ENCODE measurements at regions not wholly inside any gene's neighbourhood (a gene's known extent, or its start where the extent isn't known, plus 50 kb on each side); places are given as distances from the start of the nearest gene placed in this dataset.

DNA sequence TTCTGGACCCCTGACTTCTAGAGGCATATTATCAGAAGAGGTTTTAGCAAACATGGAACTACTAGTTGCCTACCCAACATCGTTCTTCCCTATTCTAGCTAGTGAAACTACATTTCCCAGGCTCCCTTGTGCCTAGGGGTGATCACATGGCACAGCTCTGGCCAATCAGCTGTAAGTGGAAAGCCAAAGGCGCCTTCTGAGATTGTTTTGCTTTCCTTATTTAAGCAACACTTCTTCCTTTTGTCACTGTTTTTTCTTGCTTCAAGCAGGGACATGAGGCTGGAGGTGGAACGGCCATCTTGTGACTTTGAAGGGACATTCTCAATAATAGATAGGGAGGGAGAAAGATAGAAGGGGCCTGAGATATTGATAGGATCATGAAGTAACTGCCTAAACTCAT, 136.7 kb downstream of the ZNF664 start:
- Histone ChIP-seq H3K36me3 (replicated peaks; ENCODE audit: control insufficient read depth, insufficient read depth, low read length) (no peaks in the 10 kb centered on the region), H3K27me3 (ENCODE audit: control insufficient read depth, insufficient read depth, low read length) (no peaks in the 10 kb centered on the region), H3K4me3 (ENCODE audit: insufficient read depth, low read depth, low read length) (no peak overlapping the region)
- DNase-seq, result peak; percentile 88

DNA sequence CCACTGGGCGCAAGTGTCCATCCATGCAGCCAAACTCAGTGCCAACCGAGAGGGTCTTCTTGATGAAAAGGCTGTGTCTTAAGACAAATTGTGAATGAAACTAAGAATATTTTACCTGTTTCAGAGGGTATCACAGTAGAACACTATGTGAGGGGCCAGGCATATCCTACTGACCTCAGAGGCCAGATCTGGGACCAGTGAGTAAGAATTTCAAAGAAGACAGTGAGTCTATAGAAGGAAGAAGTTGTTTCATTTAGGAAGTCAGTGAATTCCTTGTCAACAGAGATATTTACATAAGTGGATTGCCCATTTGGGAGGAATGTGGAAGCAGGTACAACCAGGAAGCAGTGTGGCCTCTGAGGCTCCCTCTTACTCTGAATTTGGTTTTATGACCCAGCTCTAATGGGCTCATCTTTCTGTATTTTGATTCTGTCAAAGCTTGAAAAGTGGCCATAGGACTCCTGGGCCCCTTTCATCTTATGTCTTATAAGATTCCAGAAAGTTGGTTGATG, 137.4 kb downstream of the ZNF664 start:
- H3K4me3 ChIP-seq (ENCODE audit: insufficient read depth, low read depth, low read length), result no peak overlapping the region
- H3K27me3 ChIP-seq (ENCODE audit: control insufficient read depth, insufficient read depth, low read length), result no peaks in the 10 kb centered on the region
- DNase-seq, result no peak
- no peaks in the 10 kb centered on the region for H3K36me3 ChIP-seq (replicated peaks; ENCODE audit: control insufficient read depth, insufficient read depth, low read length)

DNA sequence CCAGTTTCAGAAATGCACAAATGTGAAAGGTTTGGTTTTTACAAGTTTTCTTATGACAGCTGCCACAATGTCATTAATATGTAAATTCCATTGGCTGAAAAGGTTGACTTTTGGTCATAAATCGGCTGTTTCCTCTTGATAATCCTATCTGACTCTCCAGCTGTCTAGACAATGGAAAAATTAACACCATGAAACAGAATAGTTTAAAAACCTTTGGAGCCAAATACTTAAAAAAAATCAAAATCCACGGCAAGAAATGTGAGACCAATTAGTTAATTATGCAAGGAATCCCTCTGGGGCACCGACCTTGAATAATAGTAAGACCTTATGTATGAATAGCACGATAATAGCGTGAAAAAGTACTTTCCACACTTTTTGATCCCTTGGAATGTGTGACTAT, 138.0 kb downstream of the ZNF664 start:
- H3K27me3 ChIP-seq (ENCODE audit: control insufficient read depth, insufficient read depth, low read length), result no peaks in the 10 kb centered on the region
- no peak overlapping the region for H3K4me3 ChIP-seq (ENCODE audit: insufficient read depth, low read depth, low read length)
- no peak for DNase-seq
- no peaks in the 10 kb centered on the region for H3K36me3 ChIP-seq (replicated peaks; ENCODE audit: control insufficient read depth, insufficient read depth, low read length)

DNA sequence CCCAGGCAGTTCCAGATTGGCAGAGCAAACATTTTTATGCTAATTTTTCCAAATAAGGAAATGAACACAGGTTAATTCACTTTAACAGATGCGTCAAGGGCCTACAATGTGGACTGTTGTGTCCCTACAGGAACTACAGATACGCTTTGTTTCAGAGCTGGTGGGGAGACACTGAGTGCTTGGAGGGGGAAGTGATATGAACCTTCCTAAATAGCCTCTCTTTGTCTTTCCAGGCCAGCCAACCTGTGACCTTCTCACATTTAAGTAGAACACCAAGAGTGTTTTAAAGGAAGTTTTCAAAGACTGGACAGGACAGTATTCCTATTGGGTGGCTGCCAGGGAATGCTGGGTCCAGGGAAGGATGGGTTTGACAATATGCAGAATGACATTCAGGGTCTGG, 141.3 kb downstream of the ZNF664 start:
- no peaks in the 10 kb centered on the region for H3K27me3 ChIP-seq (ENCODE audit: control insufficient read depth, insufficient read depth, low read length)
- H3K36me3 ChIP-seq (replicated peaks; ENCODE audit: control insufficient read depth, insufficient read depth, low read length), result no peaks in the 10 kb centered on the region
- DNase-seq, result no peak
- H3K4me3 ChIP-seq (ENCODE audit: insufficient read depth, low read depth, low read length), result no peak overlapping the region

DNA sequence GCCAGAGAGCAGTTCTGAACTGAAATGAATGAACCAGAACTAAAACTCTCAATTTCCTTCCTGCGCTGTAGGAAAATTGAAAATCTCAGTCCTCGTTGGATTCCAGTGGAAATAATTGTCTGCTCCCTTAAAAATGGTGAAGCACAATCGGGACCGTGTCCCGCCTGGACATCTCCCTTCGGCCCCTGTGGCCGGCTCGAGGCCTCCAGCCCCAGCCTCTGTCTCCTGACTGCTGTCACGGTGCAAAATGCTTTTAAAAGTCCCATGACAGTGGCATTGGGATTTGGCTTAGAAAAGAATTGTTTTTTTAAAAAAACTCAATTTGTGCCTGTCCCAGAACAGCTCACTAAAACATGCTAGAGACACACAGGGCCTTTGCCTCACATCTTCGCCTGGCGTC, 142.5 kb downstream of the ZNF664 start:
- Histone ChIP-seq H3K4me3 (ENCODE audit: insufficient read depth, low read depth, low read length) (no peak overlapping the region), H3K36me3 (replicated peaks; ENCODE audit: control insufficient read depth, insufficient read depth, low read length) (no peaks in the 10 kb centered on the region), H3K27me3 (ENCODE audit: control insufficient read depth, insufficient read depth, low read length) (no peaks in the 10 kb centered on the region)
- no peak for DNase-seq

DNA sequence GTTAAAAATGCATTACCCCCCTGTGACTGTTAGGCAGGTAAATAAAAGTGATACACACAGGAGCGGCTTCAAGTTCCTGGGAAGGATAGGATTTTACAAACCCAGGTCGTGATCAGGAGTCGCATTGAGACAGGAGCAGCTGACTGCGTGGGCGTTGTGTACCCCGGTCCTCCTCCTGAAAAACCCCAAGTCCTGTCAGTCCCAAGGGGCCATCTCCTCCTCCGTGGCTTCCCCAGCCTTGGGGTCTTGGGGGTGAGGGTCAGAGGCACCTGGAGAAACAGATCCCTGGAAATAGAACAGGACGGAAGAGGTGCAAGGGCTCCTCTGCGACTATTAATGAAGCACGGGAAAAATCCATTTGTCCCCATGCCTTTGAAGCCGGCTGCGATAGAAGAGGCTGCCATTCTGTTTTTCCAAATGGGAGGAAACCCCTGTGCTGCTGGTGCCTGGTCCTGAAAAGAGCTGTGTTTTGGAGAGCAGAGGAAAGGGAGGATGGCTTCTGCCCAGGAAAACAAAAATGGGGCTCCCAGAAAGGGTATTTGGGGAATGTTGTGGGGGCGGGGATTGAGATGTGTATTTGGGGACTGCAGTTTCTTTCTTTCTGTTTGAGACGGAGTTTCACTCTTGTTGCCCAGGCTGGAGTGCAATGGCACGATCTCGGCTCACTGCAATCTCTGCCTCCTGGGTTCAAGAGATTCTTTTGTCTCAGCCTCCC, 143.1 kb downstream of the ZNF664 start:
- no peaks in the 10 kb centered on the region for H3K36me3 ChIP-seq (replicated peaks; ENCODE audit: control insufficient read depth, insufficient read depth, low read length)

DNA sequence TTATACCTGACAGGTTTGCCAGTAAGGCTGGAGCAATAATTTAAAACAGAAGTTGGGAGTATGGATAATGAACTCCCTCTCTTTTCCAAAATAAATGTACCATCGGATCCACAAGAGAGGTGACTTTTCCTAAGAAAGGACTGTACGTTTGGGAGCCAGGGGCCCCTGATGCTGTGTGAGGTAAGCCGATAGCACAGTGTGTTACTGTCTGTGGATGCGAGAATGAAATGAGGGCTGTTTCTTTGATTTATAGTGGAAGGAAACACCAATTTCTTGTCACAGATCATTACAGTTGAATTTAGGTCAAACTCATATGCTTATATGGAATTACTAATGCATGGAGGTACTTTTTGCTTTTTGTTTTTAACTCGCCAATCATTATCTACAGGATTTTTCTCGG, 147.7 kb downstream of the ZNF664 start:
- Histone ChIP-seq H3K36me3 (replicated peaks; ENCODE audit: control insufficient read depth, insufficient read depth, low read length) (no peaks in the 10 kb centered on the region), H3K4me3 (ENCODE audit: insufficient read depth, low read depth, low read length) (no peak overlapping the region), H3K27me3 (ENCODE audit: control insufficient read depth, insufficient read depth, low read length) (no peaks in the 10 kb centered on the region)
- DNase-seq, result no peak

More for the DNA sequence above, 143.1 kb downstream of the ZNF664 start:
- no peaks in the 10 kb centered on the region for H3K27me3 ChIP-seq (ENCODE audit: control insufficient read depth, insufficient read depth, low read length)
- H3K4me3 ChIP-seq (ENCODE audit: insufficient read depth, low read depth, low read length), result no peak overlapping the region
- peak; percentile 61 for DNase-seq

DNA sequence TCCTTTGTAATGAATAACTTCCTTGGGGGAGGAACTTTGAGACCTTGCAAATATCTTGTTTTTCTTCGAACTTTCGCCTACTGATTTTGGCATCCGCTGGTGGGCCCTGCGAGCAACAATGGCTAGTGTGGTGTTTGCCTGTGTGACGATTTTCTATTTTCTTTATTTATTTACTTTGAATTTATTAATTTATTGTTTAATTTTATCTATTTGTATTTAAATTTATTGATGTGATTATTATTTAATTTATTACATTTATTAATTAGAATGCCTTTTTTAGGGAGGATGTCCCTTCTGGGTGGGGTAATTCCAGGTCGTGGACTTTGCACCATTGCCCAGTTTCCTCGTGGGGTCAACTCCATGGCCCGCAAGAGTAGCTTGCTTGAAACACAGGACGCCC, 149.7 kb downstream of the ZNF664 start:
- DNase-seq, result no peak
- no peaks in the 10 kb centered on the region for H3K27me3 ChIP-seq (ENCODE audit: control insufficient read depth, insufficient read depth, low read length)
- H3K36me3 ChIP-seq (replicated peaks; ENCODE audit: control insufficient read depth, insufficient read depth, low read length), result no peaks in the 10 kb centered on the region

DNA sequence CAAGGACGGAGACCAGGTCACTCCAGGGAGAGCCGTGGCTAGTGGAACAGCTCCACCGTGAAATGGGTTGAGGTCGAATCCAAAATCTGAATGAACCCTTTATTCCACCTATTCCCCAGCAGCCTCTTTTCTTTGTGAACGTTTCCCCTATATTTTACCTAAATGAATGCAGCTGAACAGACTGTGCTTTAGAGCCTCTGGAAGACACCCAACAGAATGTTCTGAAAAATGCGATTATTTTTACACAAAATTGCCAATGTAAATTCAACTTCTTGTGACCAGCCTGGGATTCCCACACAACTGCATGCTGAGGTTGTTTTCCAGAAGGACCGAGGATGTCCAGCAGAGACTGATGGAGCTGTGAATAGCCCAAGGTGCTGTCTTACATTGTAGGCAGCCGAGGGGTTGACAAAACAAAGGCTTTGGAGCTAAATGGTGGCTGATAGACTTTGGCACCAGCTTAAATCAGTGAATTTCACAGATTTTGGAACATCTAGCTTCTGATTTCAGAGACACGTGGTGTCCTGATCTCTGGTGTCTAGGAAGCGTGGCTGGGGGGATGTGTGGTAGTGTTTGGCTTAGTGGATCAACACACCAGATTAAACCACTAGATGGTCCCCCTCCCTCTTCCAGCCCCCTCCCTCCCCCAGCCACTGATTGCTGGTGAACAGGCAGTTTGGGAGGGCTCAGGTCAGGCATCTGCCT, 150.4 kb downstream of the ZNF664 start:
- DNase-seq, result no peak
- no peak overlapping the region for H3K4me3 ChIP-seq (ENCODE audit: insufficient read depth, low read depth, low read length)
- no peaks in the 10 kb centered on the region for H3K36me3 ChIP-seq (replicated peaks; ENCODE audit: control insufficient read depth, insufficient read depth, low read length)
- no peaks in the 10 kb centered on the region for H3K27me3 ChIP-seq (ENCODE audit: control insufficient read depth, insufficient read depth, low read length)

More for the DNA sequence above, 149.7 kb downstream of the ZNF664 start:
- no peak overlapping the region for H3K4me3 ChIP-seq (ENCODE audit: insufficient read depth, low read depth, low read length)

DNA sequence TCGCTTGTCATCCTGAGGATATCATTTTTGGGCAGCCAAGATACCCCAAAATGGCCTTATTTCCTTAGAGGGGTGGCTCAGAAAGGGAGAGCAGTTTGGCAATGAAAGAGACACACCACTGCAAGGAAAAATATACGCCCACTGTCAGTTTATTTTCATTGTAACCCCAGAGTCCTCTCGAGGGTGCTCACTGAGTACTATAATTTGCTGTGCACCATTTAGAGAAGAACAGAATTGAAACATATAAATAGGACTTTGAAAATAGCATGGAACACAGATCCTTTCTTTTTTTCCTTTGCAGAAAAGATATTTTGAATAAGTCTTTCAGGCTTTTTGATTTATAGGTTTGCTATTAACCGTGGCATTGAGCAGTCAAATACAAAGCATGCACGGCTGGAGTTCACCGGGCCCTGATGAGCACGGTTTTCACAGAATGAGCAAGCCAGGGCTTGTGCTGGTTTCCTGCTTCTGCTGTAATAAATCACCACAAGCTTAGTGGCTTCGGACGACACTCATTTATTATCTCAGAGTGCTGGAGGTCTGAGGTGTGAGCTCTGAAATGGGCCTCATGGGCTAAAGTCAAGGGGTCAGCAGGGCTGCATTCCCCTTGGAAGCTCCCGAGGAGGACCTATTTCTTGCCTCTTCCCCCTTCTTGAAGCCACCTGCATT, 152.3 kb downstream of the ZNF664 start:
- peak; percentile 8 for DNase-seq
- Histone ChIP-seq H3K27me3 (ENCODE audit: control insufficient read depth, insufficient read depth, low read length) (no peaks in the 10 kb centered on the region), H3K4me3 (ENCODE audit: insufficient read depth, low read depth, low read length) (no peak overlapping the region), H3K36me3 (replicated peaks; ENCODE audit: control insufficient read depth, insufficient read depth, low read length) (no peaks in the 10 kb centered on the region)

DNA sequence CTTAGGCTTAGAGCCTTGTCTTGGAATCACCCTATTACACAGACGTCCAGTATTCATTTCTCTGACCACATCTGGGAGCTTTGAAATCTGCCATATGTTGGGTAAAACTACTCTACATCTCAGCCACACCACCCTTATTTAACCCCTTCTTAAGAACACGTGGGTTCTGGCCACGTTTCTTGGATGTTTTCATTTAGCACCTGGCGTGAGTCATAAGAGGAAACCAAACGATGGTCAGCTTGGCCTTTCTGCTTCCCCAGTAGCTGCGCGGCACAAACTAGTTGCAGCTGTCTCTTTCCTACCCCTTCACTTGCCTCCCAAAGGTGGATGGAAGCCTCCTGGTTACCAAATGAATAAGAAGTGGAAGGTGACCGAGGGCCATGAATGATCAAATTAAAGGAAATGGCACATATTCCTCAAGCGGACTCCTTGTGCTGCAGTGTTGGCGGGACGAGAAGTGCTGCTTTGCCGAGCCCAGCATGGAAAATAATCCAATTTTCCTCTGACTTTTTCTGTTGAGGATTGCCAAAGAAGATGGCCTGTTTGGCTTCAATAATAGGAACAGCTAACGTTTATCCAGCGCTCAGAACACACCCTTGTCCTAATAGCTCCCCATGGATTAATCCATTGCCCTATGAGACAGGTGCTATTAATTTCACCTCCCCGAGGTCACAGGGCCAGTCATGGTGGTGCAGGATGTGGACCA, 154.1 kb downstream of the ZNF664 start:
- Histone ChIP-seq H3K36me3 (replicated peaks; ENCODE audit: control insufficient read depth, insufficient read depth, low read length) (no peaks in the 10 kb centered on the region), H3K27me3 (ENCODE audit: control insufficient read depth, insufficient read depth, low read length) (no peaks in the 10 kb centered on the region), H3K4me3 (ENCODE audit: insufficient read depth, low read depth, low read length) (no peak overlapping the region)
- no peak for DNase-seq

DNA sequence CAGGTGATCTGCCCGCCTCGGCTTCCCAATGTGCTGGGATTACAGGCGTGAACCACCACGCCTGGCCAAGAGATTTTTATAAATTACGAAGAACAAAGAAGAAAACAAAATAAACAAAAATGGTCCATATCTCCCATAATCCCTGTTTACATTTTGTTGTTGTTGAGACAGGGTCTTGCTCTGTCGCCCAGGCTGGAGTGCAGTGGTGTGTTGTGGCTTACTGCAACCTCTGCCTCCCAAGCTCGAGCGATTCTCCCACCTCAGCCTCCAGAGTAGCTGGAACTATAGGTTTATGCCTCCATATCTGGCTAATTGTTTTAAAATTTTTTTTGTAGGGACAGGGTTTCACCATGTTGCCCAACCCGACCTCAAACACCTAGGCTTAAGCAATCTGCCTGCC, 156.1 kb downstream of the ZNF664 start:
- no peaks in the 10 kb centered on the region for H3K27me3 ChIP-seq (ENCODE audit: control insufficient read depth, insufficient read depth, low read length)
- H3K4me3 ChIP-seq (ENCODE audit: insufficient read depth, low read depth, low read length), result no peak overlapping the region
- no peaks in the 10 kb centered on the region for H3K36me3 ChIP-seq (replicated peaks; ENCODE audit: control insufficient read depth, insufficient read depth, low read length)
- DNase-seq, result no peak

DNA sequence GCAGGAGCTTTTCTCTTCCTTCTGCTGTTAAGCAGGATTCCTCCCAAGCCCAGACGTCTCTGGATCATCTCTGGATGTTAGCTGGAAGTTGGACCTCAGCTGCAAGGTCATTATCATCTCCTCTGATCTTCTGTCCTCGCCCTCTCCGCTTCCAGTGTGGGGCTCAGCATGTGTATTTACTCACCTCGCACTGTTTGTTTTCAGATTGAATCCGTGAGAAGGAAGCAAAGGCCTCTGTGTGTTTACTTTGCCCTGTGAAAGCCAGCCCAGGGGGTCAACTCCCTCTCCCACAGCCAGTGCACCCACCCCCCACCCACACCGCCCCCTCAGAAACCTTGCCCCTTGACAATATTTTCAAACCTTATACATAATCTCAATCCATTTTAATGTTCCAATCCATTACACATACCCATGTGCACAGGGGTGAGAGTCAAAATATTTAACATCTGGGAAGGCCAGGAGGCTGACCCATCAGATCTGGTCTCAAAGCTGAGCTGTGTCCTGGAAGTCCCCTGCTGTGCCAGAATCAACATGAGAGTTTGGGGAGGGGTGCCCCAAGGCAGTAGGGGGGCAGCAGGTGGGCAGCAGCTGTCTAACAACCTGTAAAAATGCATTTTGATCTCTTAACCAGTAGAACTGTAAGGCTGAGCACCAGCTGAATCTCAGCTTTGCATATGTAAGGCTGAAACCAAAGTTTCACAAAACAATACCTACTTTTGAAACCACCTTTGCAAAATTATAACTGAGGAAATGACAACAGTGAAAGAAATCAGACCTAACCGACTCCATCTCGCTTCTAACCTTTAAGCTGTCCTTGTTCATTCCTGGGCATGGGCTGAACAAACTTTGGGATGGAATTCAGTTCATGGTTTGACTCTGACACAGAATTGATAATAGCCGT, 157.9 kb downstream of the ZNF664 start:
- DNase-seq, result no peak
- H3K36me3 ChIP-seq (replicated peaks; ENCODE audit: control insufficient read depth, insufficient read depth, low read length), result no peaks in the 10 kb centered on the region
- H3K4me3 ChIP-seq (ENCODE audit: insufficient read depth, low read depth, low read length), result no peak overlapping the region
- H3K27me3 ChIP-seq (ENCODE audit: control insufficient read depth, insufficient read depth, low read length), result no peaks in the 10 kb centered on the region

DNA sequence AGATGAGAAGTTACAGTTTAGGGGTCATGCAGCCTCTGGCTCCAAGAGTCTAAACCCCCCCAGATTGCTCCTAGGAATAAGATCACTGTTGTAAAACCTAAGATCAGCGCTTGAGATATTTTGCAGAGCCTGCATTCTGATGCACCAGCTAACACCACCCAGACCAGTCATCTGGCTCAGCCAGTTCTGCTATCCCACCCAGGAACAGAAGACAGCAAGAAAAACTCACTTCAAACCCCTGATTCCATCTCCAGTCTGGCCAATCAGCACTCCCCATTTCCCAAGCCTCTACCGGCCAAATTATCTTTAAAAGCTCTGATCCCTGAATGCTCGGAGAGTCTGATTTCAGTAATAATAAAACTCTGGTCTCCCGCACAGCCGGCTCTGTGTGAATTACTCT, 158.6 kb downstream of the ZNF664 start:
- H3K36me3 ChIP-seq (replicated peaks; ENCODE audit: control insufficient read depth, insufficient read depth, low read length), result no peaks in the 10 kb centered on the region
- H3K4me3 ChIP-seq (ENCODE audit: insufficient read depth, low read depth, low read length), result no peak overlapping the region
- no peak for DNase-seq
- H3K27me3 ChIP-seq (ENCODE audit: control insufficient read depth, insufficient read depth, low read length), result no peaks in the 10 kb centered on the region

Data from H7 (cell line).